Naive thymus-derived CD8-positive, alpha-beta T cell (primary cell): ENCODE measurements at regions not wholly inside any gene's neighbourhood (a gene's known extent, or its start where the extent isn't known, plus 50 kb on each side); places are given as distances from the start of the nearest gene placed in this dataset.
"Not testable (repeated sequence)": the region's sequence is repeated elsewhere in the genome, so short reads cannot be mapped to it uniquely, and the experiment has no call there.

ENCODE experiments used
- ATAC-seq, 2 donors: fragments of 150-1000 bp; cut with Tn5 transposase in 1 of 2; sonication (Bioruptor Pico), chemical (Tn5 transposase) in 1 of 2; 1 replicate in 1 of 2; 2 replicates in 1 of 2; pipeline ENCODE4 v1.10.0; 2021; ENCODE audit warnings: mild to moderate bottlenecking in 2 of 2, moderate library complexity in 2 of 2
- POLR2A ChIA-PET: fragments of 350-600 bp; sonication (Branson Sonifier 250); formaldehyde crosslinking; loops from one replicate; lab custom pipeline; 2021; ENCODE audit warnings: antibody characterized with exemption; lab: Charles Lee
- DNase-seq, 10 donors: peaks; one replicate each; pipeline versions ENCODE4 v3.0.0 to v3.0.0-alpha.2; 2020 to 2022
- H3K27ac Mint-ChIP-seq, 10 donors: one replicate each; pipeline ENCODE4 v1.8.0; 2020 to 2022; ENCODE audit warnings: mild to moderate bottlenecking in 10 of 10, mixed read lengths in 10 of 10, moderate library complexity in 4 of 10, inconsistent platforms in 1 of 10
- H3K27me3 Mint-ChIP-seq, 5 donors: one replicate each; pipeline ENCODE4 v1.8.0; 2021 to 2022; ENCODE audit warnings: mixed read lengths in 5 of 5
- H3K36me3 Mint-ChIP-seq, 3 donors: one replicate each; pipeline ENCODE4 v1.8.0; 2020 to 2022; ENCODE audit warnings: mixed read lengths in 3 of 3, mild to moderate bottlenecking in 2 of 3, inconsistent platforms in 1 of 3
- H3K4me1 Mint-ChIP-seq, 4 donors: one replicate each; pipeline ENCODE4 v1.8.0; 2021 to 2022; ENCODE audit warnings: mixed read lengths in 4 of 4
- H3K4me3 Mint-ChIP-seq, 10 donors: one replicate each; pipeline ENCODE4 v1.8.0; 2020 to 2022; ENCODE audit warnings: mild to moderate bottlenecking in 10 of 10, mixed read lengths in 10 of 10, moderate library complexity in 6 of 10, inconsistent platforms in 1 of 10
- H3K9me3 Mint-ChIP-seq, 9 donors: one replicate each; pipeline ENCODE4 v1.8.0; 2020 to 2022; ENCODE audit warnings: mixed read lengths in 9 of 9, mild to moderate bottlenecking in 3 of 9, inconsistent platforms in 1 of 9, moderate library complexity in 1 of 9

DNA sequence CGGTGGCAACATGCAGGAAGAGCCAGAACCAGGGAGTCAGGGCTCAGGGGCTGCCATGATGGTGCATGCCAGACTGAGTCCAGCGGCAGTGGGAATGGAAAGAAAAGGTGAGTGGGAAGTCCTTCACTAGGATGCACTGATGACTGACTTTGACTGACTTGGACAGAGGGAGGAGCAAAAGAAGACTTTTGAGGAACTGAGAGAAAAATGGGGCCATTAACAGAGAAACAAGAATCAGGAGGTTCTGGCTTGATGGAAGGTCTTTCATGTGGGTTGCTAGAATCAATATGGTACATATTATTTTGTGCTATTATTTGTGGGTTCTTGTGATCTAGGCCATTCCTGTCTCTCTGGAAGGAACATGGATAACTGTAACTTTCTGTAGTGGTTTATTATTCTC, 454.6 kb upstream of the PROX1 start:
- no peak overlapping the region for H3K4me3 Mint-ChIP-seq
- H3K27ac Mint-ChIP-seq: peak overlapping the region in 1 of 10 donors; percentile 17
- H3K36me3 Mint-ChIP-seq: no peaks in the 10 kb centered on the region
- DNase-seq: no peak
- H3K4me1 Mint-ChIP-seq: no peaks in the 10 kb centered on the region
- peaks cover 0 to 10% (median 4%) of the 10 kb centered on the region in 5 donors for H3K27me3 Mint-ChIP-seq
- ATAC-seq: no peak
- POLR2A ChIA-PET: no interaction called here
- peaks cover 0 to 8% (median 0%) of the 10 kb centered on the region in 9 donors for H3K9me3 Mint-ChIP-seq

GRCh38 chr1:213535679-213536078, 452.1 kb upstream of the PROX1 start:
- ATAC-seq (no peak), DNase-seq (no peak)
- H3K4me3 Mint-ChIP-seq: no peak overlapping the region
- H3K9me3 Mint-ChIP-seq: peaks cover 0 to 2% (median 0%) of the 10 kb centered on the region in 9 donors
- no peaks in the 10 kb centered on the region for H3K4me1 Mint-ChIP-seq
- H3K36me3 Mint-ChIP-seq: no peaks in the 10 kb centered on the region
- peaks cover 0 to 5% (median 2%) of the 10 kb centered on the region in 5 donors for H3K27me3 Mint-ChIP-seq
- no peak overlapping the region for H3K27ac Mint-ChIP-seq
- POLR2A ChIA-PET: no interaction called here

- no peaks in the 10 kb centered on the region for H3K36me3 Mint-ChIP-seq
- DNase-seq (no peak), ATAC-seq (no peak)
- no peak overlapping the region for H3K4me3 Mint-ChIP-seq
- H3K27me3 Mint-ChIP-seq: peaks cover 2 to 10% (median 7%) of the 10 kb centered on the region in 5 donors
- peaks cover 0 to 2% (median 0%) of the 10 kb centered on the region in 9 donors for H3K9me3 Mint-ChIP-seq
- no peaks in the 10 kb centered on the region for H3K4me1 Mint-ChIP-seq
- no peak overlapping the region for H3K27ac Mint-ChIP-seq
- POLR2A ChIA-PET: no interaction called here
Observed at GRCh38 chr1:213538251-213538650, 449.5 kb upstream of the PROX1 start.

- H3K4me3 Mint-ChIP-seq: no peak overlapping the region
- H3K27ac Mint-ChIP-seq: no peak overlapping the region
- ATAC-seq (no peak), DNase-seq (no peak)
- peaks cover 0 to 2% (median 0%) of the 10 kb centered on the region in 9 donors for H3K9me3 Mint-ChIP-seq
- H3K27me3 Mint-ChIP-seq: peaks cover 2 to 10% (median 10%) of the 10 kb centered on the region in 5 donors
- POLR2A ChIA-PET: no interaction called here
- H3K4me1 Mint-ChIP-seq: no peaks in the 10 kb centered on the region
- H3K36me3 Mint-ChIP-seq: no peaks in the 10 kb centered on the region
Observed at GRCh38 chr1:213539464-213539863, 448.3 kb upstream of the PROX1 start.

DNA sequence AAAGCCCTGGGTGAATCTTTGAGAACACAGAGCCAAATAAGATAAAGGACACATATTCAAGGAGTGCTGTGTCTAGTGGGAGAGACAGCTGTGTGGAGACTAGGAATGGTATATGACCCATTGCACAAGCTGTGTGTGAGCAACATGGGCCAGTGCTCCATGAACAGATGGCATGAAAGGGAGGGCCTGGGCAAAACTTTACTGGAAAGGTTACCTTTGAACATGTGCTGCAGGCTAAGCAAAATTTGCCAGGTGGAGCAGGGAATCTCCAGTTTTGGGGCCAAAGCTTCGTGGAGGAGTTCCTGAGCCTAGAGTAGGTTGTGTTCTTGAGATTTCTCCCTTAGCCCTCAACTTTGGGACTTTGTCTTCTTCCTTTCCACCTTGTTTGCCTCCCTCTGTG, 446.1 kb upstream of the PROX1 start:
- Mint-ChIP-seq H3K9me3 (peaks cover 0 to under 1% (median 0%) of the 10 kb centered on the region in 9 donors), H3K27ac (no peak overlapping the region), H3K27me3 (peaks cover 2 to 11% (median 10%) of the 10 kb centered on the region in 5 donors), H3K4me1 (no peaks in the 10 kb centered on the region), H3K36me3 (no peaks in the 10 kb centered on the region), H3K4me3 (no peak overlapping the region)
- DNase-seq (no peak), ATAC-seq (no peak)
- POLR2A ChIA-PET: no interaction called here

GRCh38 chr1:213545181-213545580, 442.6 kb upstream of the PROX1 start:
- H3K36me3 Mint-ChIP-seq, DNase-seq, H3K4me1 Mint-ChIP-seq, ATAC-seq, H3K4me3 Mint-ChIP-seq, POLR2A ChIA-PET, H3K9me3 Mint-ChIP-seq, H3K27ac Mint-ChIP-seq: not testable (repeated sequence)
- H3K27me3 Mint-ChIP-seq: peaks cover 2 to 18% (median 5%) of the 10 kb centered on the region in 5 donors

- POLR2A ChIA-PET: no interaction called here
- ATAC-seq (no peak), DNase-seq (no peak)
- Mint-ChIP-seq H3K27ac (no peak overlapping the region), H3K9me3 (peaks cover 0 to 12% (median 0%) of the 10 kb centered on the region in 9 donors), H3K36me3 (no peaks in the 10 kb centered on the region), H3K4me3 (no peak overlapping the region), H3K27me3 (peaks cover 0 to 9% (median 2%) of the 10 kb centered on the region in 5 donors), H3K4me1 (no peaks in the 10 kb centered on the region)
Observed at GRCh38 chr1:213549982-213550381, 437.8 kb upstream of the PROX1 start.

GRCh38 chr1:213550804-213551203, 437.0 kb upstream of the PROX1 start:
- ATAC-seq: no peak
- H3K4me3 Mint-ChIP-seq: no peak overlapping the region
- no peaks in the 10 kb centered on the region for H3K4me1 Mint-ChIP-seq
- POLR2A ChIA-PET: no interaction called here
- no peak overlapping the region for H3K27ac Mint-ChIP-seq
- H3K27me3 Mint-ChIP-seq: peaks cover 0 to 15% (median 2%) of the 10 kb centered on the region in 5 donors
- H3K9me3 Mint-ChIP-seq: peaks cover 0 to 12% (median 0%) of the 10 kb centered on the region in 9 donors
- no peak for DNase-seq
- no peaks in the 10 kb centered on the region for H3K36me3 Mint-ChIP-seq

DNA sequence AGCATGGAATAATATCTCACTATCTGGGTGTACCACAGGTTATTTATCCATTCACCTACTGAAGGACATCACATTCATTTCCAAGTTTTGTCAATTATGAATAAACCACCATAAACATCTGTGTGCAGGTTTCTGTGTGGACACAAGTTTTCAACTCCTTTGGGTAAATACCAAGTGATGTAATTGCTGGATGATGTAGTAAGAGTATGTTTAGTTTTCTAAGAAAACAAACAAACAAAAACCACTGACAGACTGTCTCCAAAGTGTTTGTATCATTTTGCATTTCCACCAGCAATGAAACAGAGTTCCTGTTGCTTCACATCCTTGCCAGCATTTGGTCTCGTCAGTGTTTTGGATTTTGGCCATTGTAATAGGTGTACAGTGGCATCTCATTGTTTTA, 435.7 kb upstream of the PROX1 start:
- Mint-ChIP-seq H3K36me3 (no peaks in the 10 kb centered on the region), H3K27ac (no peak overlapping the region), H3K4me1 (no peaks in the 10 kb centered on the region), H3K4me3 (no peak overlapping the region), H3K27me3 (peaks cover 0 to 25% (median 3%) of the 10 kb centered on the region in 5 donors), H3K9me3 (peaks cover 0 to 12% (median 0%) of the 10 kb centered on the region in 9 donors)
- POLR2A ChIA-PET: no interaction called here
- DNase-seq (no peak), ATAC-seq (no peak)

- H3K27me3 Mint-ChIP-seq: peaks cover 0 to 22% (median 2%) of the 10 kb centered on the region in 5 donors
- POLR2A ChIA-PET: no interaction called here
- H3K36me3 Mint-ChIP-seq: peaks cover 0 to 13% (median 2%) of the 10 kb centered on the region in 3 donors
- H3K4me1 Mint-ChIP-seq: no peaks in the 10 kb centered on the region
- peaks cover 6 to 33% (median 22%) of the 10 kb centered on the region in 9 donors for H3K9me3 Mint-ChIP-seq
- no peak overlapping the region for H3K27ac Mint-ChIP-seq
- ATAC-seq (no peak), DNase-seq (no peak)
- H3K4me3 Mint-ChIP-seq: no peak overlapping the region
Observed at GRCh38 chr1:213560226-213560625, 427.5 kb upstream of the PROX1 start.

DNA sequence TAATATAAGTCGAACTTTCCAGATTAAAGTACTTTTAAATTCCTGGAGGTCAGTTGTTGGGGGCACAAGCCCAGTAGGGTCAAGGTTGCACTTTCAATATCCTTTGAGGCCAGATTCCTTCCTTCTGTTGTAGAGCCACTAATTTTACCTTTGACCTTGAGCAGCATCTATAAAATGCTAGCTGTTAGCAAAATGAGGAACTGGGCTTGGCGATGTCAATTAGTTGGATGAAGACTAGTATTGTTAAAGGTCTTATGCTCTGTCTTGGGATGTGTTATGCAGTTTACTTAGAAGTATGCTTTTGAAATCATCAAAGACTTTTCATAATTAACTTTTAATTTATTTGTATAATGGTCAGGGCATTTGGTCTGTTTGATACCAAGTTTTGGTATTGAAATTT, 425.9 kb upstream of the PROX1 start:
- Mint-ChIP-seq H3K9me3 (peaks cover 6 to 49% (median 30%) of the 10 kb centered on the region in 9 donors), H3K36me3 (peaks cover 0 to 20% (median 2%) of the 10 kb centered on the region in 3 donors), H3K27me3 (peaks cover 0 to 8% (median 0%) of the 10 kb centered on the region in 5 donors), H3K27ac (no peak overlapping the region), H3K4me3 (no peak overlapping the region), H3K4me1 (no peaks in the 10 kb centered on the region)
- no peak for DNase-seq
- no peak for ATAC-seq
- POLR2A ChIA-PET: no interaction called here

- Mint-ChIP-seq H3K27ac (no peak overlapping the region), H3K36me3 (peaks cover 0 to 25% (median 2%) of the 10 kb centered on the region in 3 donors), H3K4me3 (no peak overlapping the region), H3K4me1 (no peaks in the 10 kb centered on the region), H3K9me3 (peaks cover 5 to 51% (median 31%) of the 10 kb centered on the region in 9 donors), H3K27me3 (peaks cover 0 to 9% (median 2%) of the 10 kb centered on the region in 5 donors)
- no peak for DNase-seq
- POLR2A ChIA-PET: no interaction called here
- no peak for ATAC-seq
Observed at GRCh38 chr1:213564215-213564659, 423.5 kb upstream of the PROX1 start.

- no peak for ATAC-seq
- H3K36me3 Mint-ChIP-seq: peaks cover 0 to 22% (median 0%) of the 10 kb centered on the region in 3 donors
- peaks cover 3 to 32% (median 8%) of the 10 kb centered on the region in 5 donors for H3K27me3 Mint-ChIP-seq
- H3K4me1 Mint-ChIP-seq: no peaks in the 10 kb centered on the region
- no peak for DNase-seq
- no peak overlapping the region for H3K4me3 Mint-ChIP-seq
- H3K9me3 Mint-ChIP-seq: peaks cover under 1 to 28% (median 19%) of the 10 kb centered on the region in 9 donors
- no peak overlapping the region for H3K27ac Mint-ChIP-seq
- POLR2A ChIA-PET: no interaction called here
Observed at GRCh38 chr1:213568929-213569815, 418.6 kb upstream of the PROX1 start.
